Esophagus (tissue), 2 donors: ENCODE measurements at regions not wholly inside any gene's neighbourhood (a gene's known extent, or its start where the extent isn't known, plus 50 kb on each side); places are given as distances from the start of the nearest gene placed in this dataset.

Source experiments
- H3K27ac ChIP-seq, 2 donors: one replicate each; pipeline ENCODE4 v1.5.1; 2013; ENCODE audit warnings: low read depth in 2 of 2, mild to moderate bottlenecking in 2 of 2, inconsistent platforms in 1 of 2, low read length in 1 of 2, moderate library complexity in 1 of 2
- H3K27me3 ChIP-seq, 2 donors: one replicate each; pipeline ENCODE4 v1.6.1; 2013; ENCODE audit warnings: low read length in 2 of 2, control low read depth in 1 of 2, mild to moderate bottlenecking in 1 of 2; ENCODE audit not compliant: insufficient read depth in 2 of 2, control insufficient read depth in 1 of 2
- H3K36me3 ChIP-seq, 2 donors: one replicate each; pipeline ENCODE4 v1.6.1; 2013; ENCODE audit warnings: low read length in 1 of 2; ENCODE audit not compliant: control insufficient read depth in 2 of 2, insufficient read depth in 2 of 2
- H3K4me1 ChIP-seq, 2 donors: one replicate each; pipeline ENCODE4 v1.6.1; 2013; ENCODE audit warnings: low read length in 1 of 2; ENCODE audit not compliant: control insufficient read depth in 2 of 2, insufficient read depth in 2 of 2
- H3K4me3 ChIP-seq, 2 donors: one replicate each; pipeline ENCODE4 v1.5.1; 2013; ENCODE audit warnings: low read length in 2 of 2, mild to moderate bottlenecking in 2 of 2, low read depth in 1 of 2, moderate library complexity in 1 of 2
- H3K9me3 ChIP-seq, 2 donors: one replicate each; pipeline ENCODE4 v1.6.1; 2013; ENCODE audit warnings: mild to moderate bottlenecking in 2 of 2, low read depth in 1 of 2, low read length in 1 of 2, moderate library complexity in 1 of 2; ENCODE audit not compliant: control insufficient read depth in 2 of 2, insufficient read depth in 1 of 2
- WGBS, 2 donors: extraction: QIAGEN DNeasy Blood & Tissue Kit; methylation state at CpG; one replicate each; pipeline ENCODE4 v1.1.7; 2013; 5-methylcytosine and 5-hydroxymethylcytosine counted together
- donor health status: healthy with polysubstance abuse.
- donor health status: Bipolar disorder and iron deficiency.

- 13 to 27% methylated on average over 1 of the region's 1 CpG for WGBS, 2 donors
- no peaks in the 10 kb centered on the region for H3K36me3 ChIP-seq
- H3K4me1 ChIP-seq = no peaks in the 10 kb centered on the region
Observed at GRCh38 chr9:27699621-27700020, 126.3 kb upstream of the C9orf72 start.

DNA sequence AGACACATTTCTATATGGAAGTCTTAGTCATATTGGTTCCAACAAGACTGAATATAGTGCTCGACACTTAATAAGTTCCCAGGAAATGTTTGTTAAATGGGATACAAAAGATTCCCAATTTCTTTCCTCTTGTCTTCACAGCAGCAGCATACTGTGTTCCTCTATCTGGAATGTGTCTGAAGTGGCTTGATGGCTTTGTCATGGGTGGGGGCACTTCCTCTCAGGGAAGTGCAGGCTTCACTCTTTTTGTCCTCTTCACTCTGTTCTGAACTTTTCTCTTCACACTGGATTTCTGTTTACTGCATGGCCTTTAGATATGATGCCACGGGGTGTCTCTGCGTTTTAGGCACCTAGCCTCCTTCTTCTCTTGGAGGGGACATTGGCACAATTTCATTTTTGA is 127.7 kb upstream of the C9orf72 start:
- H3K4me3 ChIP-seq = no peak overlapping the region
- H3K27me3 ChIP-seq = no peaks in the 10 kb centered on the region
- H3K36me3 ChIP-seq = no peaks in the 10 kb centered on the region
- H3K4me1 ChIP-seq = no peaks in the 10 kb centered on the region
- whole genome bisulfite sequencing, 2 donors = 78 to 81% methylated on average over 3 of the region's 3 CpGs
- H3K27ac ChIP-seq = no peak overlapping the region
- no peaks in the 10 kb centered on the region for H3K9me3 ChIP-seq

More at GRCh38 chr9:27699621-27700020, 126.3 kb upstream of the C9orf72 start:
- Histone ChIP-seq H3K9me3 (no peaks in the 10 kb centered on the region), H3K27ac (no peak overlapping the region), H3K4me3 (no peak overlapping the region), H3K27me3 (no peaks in the 10 kb centered on the region)

DNA sequence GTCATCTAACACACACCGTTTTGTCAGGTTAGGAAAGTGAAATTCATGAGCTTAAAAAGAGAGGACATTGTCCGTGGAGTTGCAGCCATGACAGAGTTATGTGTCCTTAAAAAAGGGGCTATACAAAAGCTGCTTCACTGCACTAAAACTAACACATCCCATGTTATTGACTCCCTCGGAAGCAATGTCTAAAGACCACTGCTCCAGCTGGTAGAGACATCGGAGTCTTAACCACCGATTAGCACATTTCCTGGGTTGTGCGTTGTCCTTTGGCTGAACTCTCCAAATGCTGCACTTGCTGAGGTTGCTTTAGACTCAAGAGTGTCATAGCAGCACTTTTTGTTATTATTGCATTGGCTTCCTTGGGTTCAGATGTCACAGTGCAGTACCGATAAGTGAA is 128.3 kb upstream of the C9orf72 start:
- no peak overlapping the region for H3K27ac ChIP-seq
- no peaks in the 10 kb centered on the region for H3K4me1 ChIP-seq
- H3K4me3 ChIP-seq = no peak overlapping the region
- H3K36me3 ChIP-seq = no peaks in the 10 kb centered on the region
- 48 to 49% methylated on average over 7 of the region's 7 CpGs for WGBS, 2 donors
- no peaks in the 10 kb centered on the region for H3K9me3 ChIP-seq
- H3K27me3 ChIP-seq = no peaks in the 10 kb centered on the region

GRCh38 chr9:27703216-27703980 is 130.1 kb upstream of the C9orf72 start:
- 53 to 62% methylated on average over 2 of the region's 2 CpGs for WGBS, 2 donors
- Histone ChIP-seq H3K4me3 (no peak overlapping the region), H3K27me3 (no peaks in the 10 kb centered on the region), H3K4me1 (no peaks in the 10 kb centered on the region), H3K27ac (no peak overlapping the region), H3K9me3 (no peaks in the 10 kb centered on the region), H3K36me3 (no peaks in the 10 kb centered on the region)

GRCh38 chr9:27711241-27711640 is 138.0 kb upstream of the C9orf72 start:
- 85 to 92% methylated on average over 2 of the region's 2 CpGs for WGBS, 2 donors
- Histone ChIP-seq H3K36me3 (no peaks in the 10 kb centered on the region), H3K4me3 (no peak overlapping the region), H3K27ac (no peak overlapping the region), H3K27me3 (peaks cover 0 to 2% of the 10 kb centered on the region in 2 donors), H3K4me1 (no peaks in the 10 kb centered on the region), H3K9me3 (no peaks in the 10 kb centered on the region)

GRCh38 chr9:27712806-27713205 is 139.5 kb upstream of the C9orf72 start:
- Histone ChIP-seq H3K4me1 (no peaks in the 10 kb centered on the region), H3K36me3 (no peaks in the 10 kb centered on the region), H3K4me3 (no peak overlapping the region), H3K27ac (no peak overlapping the region), H3K27me3 (peaks cover 0 to 2% of the 10 kb centered on the region in 2 donors), H3K9me3 (no peaks in the 10 kb centered on the region)
- 73 to 79% methylated on average over 7 of the region's 7 CpGs for WGBS, 2 donors

GRCh38 chr9:27714388-27714787 is 141.1 kb upstream of the C9orf72 start:
- no peak overlapping the region for H3K4me3 ChIP-seq
- no peaks in the 10 kb centered on the region for H3K9me3 ChIP-seq
- 75 to 81% methylated on average over 1 of the region's 1 CpG for WGBS, 2 donors
- H3K27me3 ChIP-seq = peaks cover 0 to 2% of the 10 kb centered on the region in 2 donors
- no peaks in the 10 kb centered on the region for H3K36me3 ChIP-seq
- no peak overlapping the region for H3K27ac ChIP-seq
- no peaks in the 10 kb centered on the region for H3K4me1 ChIP-seq

- Histone ChIP-seq H3K36me3 (no peaks in the 10 kb centered on the region), H3K9me3 (no peaks in the 10 kb centered on the region), H3K27ac (no peak overlapping the region), H3K4me1 (no peaks in the 10 kb centered on the region), H3K4me3 (no peak overlapping the region), H3K27me3 (peaks cover 0 to 2% of the 10 kb centered on the region in 2 donors)
- 68 to 82% methylated on average over 2 of the region's 2 CpGs for WGBS, 2 donors
Observed at GRCh38 chr9:27715651-27716050, 142.4 kb upstream of the C9orf72 start.

DNA sequence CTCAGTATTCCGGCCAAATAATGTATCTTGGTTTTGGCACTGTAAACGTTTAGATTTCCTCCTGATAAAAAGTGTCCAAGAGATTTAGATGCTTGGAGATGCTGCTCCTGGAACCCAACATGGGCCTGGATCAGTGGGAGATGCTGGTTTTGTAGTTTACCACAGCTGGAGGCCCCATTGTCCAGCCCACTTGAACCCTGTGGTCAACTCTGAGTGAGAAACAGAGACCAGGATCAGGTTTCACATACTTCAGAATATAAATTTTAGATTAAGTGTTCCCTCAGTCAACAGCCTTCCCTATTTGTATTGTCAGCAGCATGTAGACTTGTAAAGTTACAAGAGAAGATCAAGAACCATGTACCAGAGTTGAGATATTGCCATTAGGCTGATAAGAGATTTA is 144.7 kb upstream of the C9orf72 start:
- no peaks in the 10 kb centered on the region for H3K9me3 ChIP-seq
- no peaks in the 10 kb centered on the region for H3K36me3 ChIP-seq
- peaks cover 0 to 2% of the 10 kb centered on the region in 2 donors for H3K27me3 ChIP-seq
- H3K4me1 ChIP-seq = no peaks in the 10 kb centered on the region
- H3K27ac ChIP-seq = no peak overlapping the region
- H3K4me3 ChIP-seq = no peak overlapping the region
- WGBS, 2 donors = 64 to 79% methylated on average over 2 of the region's 2 CpGs

DNA sequence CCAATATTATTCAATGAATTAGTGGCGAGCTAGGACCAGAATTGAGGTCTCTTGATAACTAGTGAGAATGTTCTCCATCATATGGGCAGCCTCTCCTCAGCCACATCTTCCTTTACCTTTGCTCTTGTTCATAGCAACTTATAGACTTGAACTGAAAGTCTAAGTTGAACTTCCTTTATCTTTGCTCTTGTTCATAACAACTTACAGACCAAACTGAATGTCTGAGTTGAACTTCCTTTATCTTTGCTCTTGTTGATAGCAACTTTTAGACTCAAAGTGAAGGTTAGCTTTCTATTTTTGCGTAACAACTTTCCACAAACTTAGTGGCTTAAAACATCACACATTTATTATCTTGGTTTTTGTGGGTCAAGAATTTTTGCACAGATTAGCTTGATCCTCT is 146.4 kb upstream of the C9orf72 start:
- no peaks in the 10 kb centered on the region for H3K4me1 ChIP-seq
- H3K36me3 ChIP-seq = no peaks in the 10 kb centered on the region
- no peak overlapping the region for H3K4me3 ChIP-seq
- no peak overlapping the region for H3K27ac ChIP-seq
- H3K9me3 ChIP-seq = no peaks in the 10 kb centered on the region
- no peaks in the 10 kb centered on the region for H3K27me3 ChIP-seq
- 86 to 89% methylated on average over 2 of the region's 2 CpGs for WGBS, 2 donors
